Small intestine (tissue), 7 donors: ENCODE measurements at regions not wholly inside any gene's neighbourhood (a gene's known extent, or its start where the extent isn't known, plus 50 kb on each side); places are given as distances from the start of the nearest gene placed in this dataset.

Source experiments
- DNase-seq, 2 donors: peaks; one replicate each; pipeline versions ENCODE4 v3.0.0 to v3.0.0-alpha.2; 2013
- FAIRE-seq: peaks from 2 replicates; lab custom pipeline; 2012; peaks lifted over from hg19 to GRCh38; lab: Jason Lieb, UNC
- H3K27ac ChIP-seq, 3 donors: one replicate each; pipeline ENCODE4 v1.5.1; 2013; ENCODE audit warnings: low read length in 2 of 3, mild to moderate bottlenecking in 2 of 3, control low read depth in 1 of 3, inconsistent platforms in 1 of 3, low read depth in 1 of 3, moderate library complexity in 1 of 3
- H3K27me3 ChIP-seq, 3 donors: one replicate each; pipeline ENCODE4 v1.6.1; 2013; ENCODE audit warnings: low read length in 3 of 3, inconsistent platforms in 1 of 3; ENCODE audit not compliant: control insufficient read depth in 3 of 3, insufficient read depth in 3 of 3
- H3K36me3 ChIP-seq, 3 donors: one replicate each; pipeline ENCODE4 v1.6.1; 2013; ENCODE audit warnings: low read length in 3 of 3, inconsistent platforms in 1 of 3, low read depth in 1 of 3, mild to moderate bottlenecking in 1 of 3, moderate library complexity in 1 of 3; ENCODE audit not compliant: control insufficient read depth in 3 of 3, insufficient read depth in 2 of 3
- H3K4me1 ChIP-seq, 3 donors: one replicate each; pipeline ENCODE4 v1.6.1; 2013; ENCODE audit warnings: low read length in 2 of 3, inconsistent platforms in 1 of 3, low read depth in 1 of 3, mild to moderate bottlenecking in 1 of 3, moderate library complexity in 1 of 3; ENCODE audit not compliant: control insufficient read depth in 3 of 3, insufficient read depth in 2 of 3
- H3K4me3 ChIP-seq, 3 donors: one replicate each; pipeline ENCODE4 v1.5.1; 2013; ENCODE audit warnings: low read length in 3 of 3, control low read depth in 1 of 3, inconsistent platforms in 1 of 3, low read depth in 1 of 3, mild to moderate bottlenecking in 1 of 3, moderate library complexity in 1 of 3
- H3K9me3 ChIP-seq, 2 donors: one replicate each; pipeline ENCODE4 v1.6.1; 2013; ENCODE audit warnings: low read depth in 1 of 2, low read length in 1 of 2; ENCODE audit not compliant: control insufficient read depth in 2 of 2, insufficient read depth in 1 of 2
- WGBS, 3 donors: extraction: QIAGEN DNeasy Blood & Tissue Kit; methylation state at CpG; one replicate each; pipeline ENCODE4 v1.1.7; 2013; 5-methylcytosine and 5-hydroxymethylcytosine counted together
- donor health status: healthy with polysubstance abuse.
- donor health status: control.
- donor health status: control.
- donor health status: Bipolar disorder and iron deficiency.
- donor health status: healthy.

- no peaks in the 10 kb centered on the region for H3K9me3 ChIP-seq
- no peaks in the 10 kb centered on the region for H3K27me3 ChIP-seq
- no peaks in the 10 kb centered on the region for H3K4me1 ChIP-seq
- 43 to 54% methylated on average over 3 of the region's 3 CpGs; no CpG with 5 or more reads in 1 of the 3 donors for WGBS, 3 donors
- H3K27ac ChIP-seq, result no peak overlapping the region
- no peak for DNase-seq
- H3K4me3 ChIP-seq, result no peak overlapping the region
- no peak for FAIRE-seq
- H3K36me3 ChIP-seq, result no peaks in the 10 kb centered on the region
These were observed 175.8 kb upstream of the USP9Y start for GRCh38 chrY:12525206-12525605.

- WGBS, 3 donors, result 16 to 17% methylated on average over 4 of the region's 4 CpGs; no CpG with 5 or more reads in 1 of the 3 donors
These were observed 174.5 kb upstream of the USP9Y start for GRCh38 chrY:12526362-12527063.

DNA sequence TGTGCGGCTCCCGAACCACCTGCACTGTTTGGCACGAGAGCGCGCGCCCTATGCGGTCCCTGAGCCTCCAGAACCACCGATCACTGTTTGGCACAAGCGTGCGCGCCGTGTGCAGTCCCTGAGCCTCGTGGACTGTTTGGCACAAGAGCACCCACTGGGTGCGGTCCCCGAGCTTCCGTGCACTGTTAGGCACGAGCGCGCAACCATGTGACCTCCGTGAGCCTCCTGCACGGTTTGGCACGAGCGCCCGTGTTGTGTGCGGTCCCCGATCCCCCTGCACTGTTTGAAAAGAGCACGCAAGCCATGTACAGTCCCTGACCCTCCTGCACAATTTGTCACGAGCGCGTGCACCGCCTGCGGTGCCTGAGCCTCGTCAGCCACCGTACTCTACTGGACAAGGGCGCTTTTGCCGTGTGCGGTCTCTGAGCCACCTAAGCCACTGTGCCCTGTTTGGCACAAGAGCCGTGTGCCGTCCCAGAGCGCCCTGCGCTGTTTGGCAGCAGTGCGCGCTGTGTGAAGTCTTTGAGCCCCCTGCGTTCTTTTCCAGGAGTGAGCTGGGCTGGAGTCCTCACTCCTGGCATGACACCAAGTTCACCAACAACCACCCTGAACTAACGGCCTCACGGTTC is 163.7 kb upstream of the USP9Y start:
- Histone ChIP-seq H3K4me1 (peaks cover 0 to 4% (median 0%) of the 10 kb centered on the region in 3 donors), H3K4me3 (no peak overlapping the region), H3K36me3 (no peaks in the 10 kb centered on the region), H3K27ac (no peak overlapping the region), H3K27me3 (no peaks in the 10 kb centered on the region), H3K9me3 (no peaks in the 10 kb centered on the region)
- DNase-seq, result peak in 1 of 2 donors; percentile 14
- WGBS, 3 donors, result 9 to 17% methylated on average over 36 to 46 of the region's 46 CpGs; no CpG with 5 or more reads in 1 of the 3 donors
- no peak for FAIRE-seq

More at GRCh38 chrY:12526362-12527063, 174.5 kb upstream of the USP9Y start:
- DNase-seq, result peak in 1 of 2 donors; percentile 2
- Histone ChIP-seq H3K27me3 (no peaks in the 10 kb centered on the region), H3K4me3 (no peak overlapping the region), H3K36me3 (no peaks in the 10 kb centered on the region), H3K27ac (no peak overlapping the region), H3K4me1 (no peaks in the 10 kb centered on the region), H3K9me3 (no peaks in the 10 kb centered on the region)
- FAIRE-seq, result no peak

DNA sequence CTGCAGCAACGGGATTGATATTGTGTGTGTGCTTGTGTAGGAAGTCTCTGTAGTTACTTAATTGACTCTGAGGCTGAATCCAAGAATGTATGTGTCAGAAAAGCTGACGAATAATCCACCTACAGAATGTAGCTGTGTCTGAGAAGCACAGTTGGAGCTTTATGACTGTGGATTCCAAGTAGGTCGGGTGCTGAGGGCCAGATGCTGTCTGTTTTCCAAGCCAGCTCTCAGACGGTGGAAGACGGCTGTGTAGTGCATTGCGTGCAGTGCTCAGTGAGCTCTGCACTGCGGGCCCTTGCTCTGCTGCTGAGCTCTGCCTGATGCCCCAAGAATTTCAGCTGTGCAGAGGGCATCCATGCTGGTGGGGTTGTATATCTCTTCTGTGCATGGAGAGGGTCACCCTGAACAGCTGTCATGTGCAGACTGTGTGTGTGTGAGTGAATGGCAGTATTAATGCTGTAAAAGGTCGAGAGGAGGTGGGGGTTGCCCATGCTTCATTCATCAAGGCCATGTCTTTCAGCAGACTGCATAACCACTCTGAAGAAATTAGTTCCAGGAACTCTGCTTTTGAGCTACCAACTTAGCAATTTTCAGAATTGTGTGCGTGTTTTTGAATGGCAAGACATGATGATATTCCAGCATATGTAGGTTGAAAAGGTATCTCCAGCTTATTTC is 154.1 kb upstream of the USP9Y start:
- no peak overlapping the region for H3K4me3 ChIP-seq
- H3K9me3 ChIP-seq, result no peaks in the 10 kb centered on the region
- 66 to 82% methylated on average over 9 of the region's 9 CpGs; no CpG with 5 or more reads in 1 of the 3 donors for WGBS, 3 donors
- no peak for FAIRE-seq
- H3K27me3 ChIP-seq, result no peaks in the 10 kb centered on the region
- H3K27ac ChIP-seq, result no peak overlapping the region
- no peak for DNase-seq
- H3K4me1 ChIP-seq, result no peaks in the 10 kb centered on the region
- no peaks in the 10 kb centered on the region for H3K36me3 ChIP-seq

- no peaks in the 10 kb centered on the region for H3K27me3 ChIP-seq
- DNase-seq, result no peak
- 54 to 79% methylated on average over 4 of the region's 4 CpGs; no CpG with 5 or more reads in 1 of the 3 donors for WGBS, 3 donors
- no peak overlapping the region for H3K27ac ChIP-seq
- no peaks in the 10 kb centered on the region for H3K9me3 ChIP-seq
- H3K36me3 ChIP-seq, result no peaks in the 10 kb centered on the region
- H3K4me3 ChIP-seq, result no peak overlapping the region
- no peak for FAIRE-seq
- no peaks in the 10 kb centered on the region for H3K4me1 ChIP-seq
These were observed 148.4 kb upstream of the USP9Y start for GRCh38 chrY:12552471-12553283.

DNA sequence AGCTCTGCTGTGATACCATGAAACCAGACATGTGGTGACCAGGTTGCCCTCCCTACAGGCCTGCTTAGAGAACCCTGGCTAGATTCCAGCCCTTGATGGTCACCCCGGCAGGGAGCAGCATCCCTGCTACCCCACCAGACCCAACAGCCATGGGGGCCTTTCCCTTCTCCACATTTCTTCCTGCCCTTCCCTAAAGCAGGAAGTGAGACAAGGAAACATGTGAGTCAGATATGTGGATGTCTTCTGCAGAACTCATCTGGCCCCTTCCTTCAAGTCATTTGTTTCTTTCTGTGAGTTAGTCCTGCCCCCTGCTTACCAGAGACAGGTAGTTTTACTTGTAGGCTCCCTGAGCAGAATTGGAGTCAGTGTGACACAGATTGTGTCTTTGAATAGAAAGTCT is 147.1 kb upstream of the USP9Y start:
- no peaks in the 10 kb centered on the region for H3K27me3 ChIP-seq
- no peaks in the 10 kb centered on the region for H3K36me3 ChIP-seq
- H3K9me3 ChIP-seq, result no peaks in the 10 kb centered on the region
- no peak overlapping the region for H3K27ac ChIP-seq
- FAIRE-seq, result no peak
- DNase-seq, result peak in 1 of 2 donors; percentile 11
- no peak overlapping the region for H3K4me3 ChIP-seq
- 0 to 27% methylated on average over 1 of the region's 1 CpG; no CpG with 5 or more reads in 1 of the 3 donors for whole genome bisulfite sequencing, 3 donors
- H3K4me1 ChIP-seq, result no peaks in the 10 kb centered on the region

GRCh38 chrY:12555005-12555404 is 146.0 kb upstream of the USP9Y start:
- Histone ChIP-seq H3K9me3 (no peaks in the 10 kb centered on the region), H3K27ac (no peak overlapping the region), H3K4me3 (no peak overlapping the region), H3K4me1 (no peaks in the 10 kb centered on the region), H3K27me3 (no peaks in the 10 kb centered on the region), H3K36me3 (no peaks in the 10 kb centered on the region)
- WGBS, 3 donors, result 84 to 94% methylated on average over 1 of the region's 1 CpG; no CpG with 5 or more reads in 1 of the 3 donors
- DNase-seq, result no peak
- no peak for FAIRE-seq

GRCh38 chrY:12559007-12559406 is 142.0 kb upstream of the USP9Y start:
- H3K27ac ChIP-seq, result no peak overlapping the region
- no peak for FAIRE-seq
- H3K4me1 ChIP-seq, result no peaks in the 10 kb centered on the region
- H3K27me3 ChIP-seq, result no peaks in the 10 kb centered on the region
- WGBS, 3 donors, result 84 to 87% methylated on average over 4 of the region's 4 CpGs; no CpG with 5 or more reads in 1 of the 3 donors
- H3K4me3 ChIP-seq, result no peak overlapping the region
- DNase-seq, result no peak
- no peaks in the 10 kb centered on the region for H3K36me3 ChIP-seq
- H3K9me3 ChIP-seq, result no peaks in the 10 kb centered on the region
